Stimulated activated CD4-positive, alpha-beta T cell treated with anti-CD3 and anti-CD28 coated beads, Interleukin-2, amount 100 ng/mL, for 24 hours (primary cell): ENCODE measurements at regions not wholly inside any gene's neighbourhood (a gene's known extent, or its start where the extent isn't known, plus 50 kb on each side); places are given as distances from the start of the nearest gene placed in this dataset.
"Not testable (repeated sequence)": the region's sequence is repeated elsewhere in the genome, so short reads cannot be mapped to it uniquely, and the experiment has no call there.

Experiments used
- DNase-seq, 2 donors: peaks; one replicate each; pipeline ENCODE4 v3.0.0-alpha.2; 2020

DNA sequence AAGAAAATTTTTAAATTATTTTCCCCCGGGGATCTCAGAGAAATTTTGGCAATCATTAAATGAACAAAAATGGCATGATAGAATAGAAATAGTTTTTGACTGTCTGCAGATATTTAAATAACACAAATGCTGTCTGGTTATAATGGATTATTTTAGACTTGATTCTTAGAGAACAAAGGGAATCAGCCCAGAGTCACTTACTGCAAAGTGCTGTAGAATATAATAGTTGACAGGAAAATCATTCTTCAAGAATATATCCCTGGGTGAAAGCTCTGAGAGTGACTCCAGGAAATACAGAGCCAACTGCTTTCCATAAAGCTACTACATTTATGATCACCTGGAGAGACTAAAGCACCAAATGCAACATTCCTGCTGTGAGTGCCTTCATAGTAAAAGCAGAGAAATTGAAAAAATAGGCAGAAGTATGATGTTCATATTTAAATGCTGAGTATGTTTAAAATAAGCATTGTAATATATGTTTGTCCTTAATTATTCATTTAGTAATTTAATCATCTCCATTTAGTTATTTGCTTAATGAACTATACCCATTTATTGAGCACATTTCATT is 1765.8 kb downstream of the SLITRK1 start:
- no peak for DNase-seq

GRCh38 chr13:82115391-82115790 is 1766.9 kb downstream of the SLITRK1 start:
- DNase-seq: no peak

DNA sequence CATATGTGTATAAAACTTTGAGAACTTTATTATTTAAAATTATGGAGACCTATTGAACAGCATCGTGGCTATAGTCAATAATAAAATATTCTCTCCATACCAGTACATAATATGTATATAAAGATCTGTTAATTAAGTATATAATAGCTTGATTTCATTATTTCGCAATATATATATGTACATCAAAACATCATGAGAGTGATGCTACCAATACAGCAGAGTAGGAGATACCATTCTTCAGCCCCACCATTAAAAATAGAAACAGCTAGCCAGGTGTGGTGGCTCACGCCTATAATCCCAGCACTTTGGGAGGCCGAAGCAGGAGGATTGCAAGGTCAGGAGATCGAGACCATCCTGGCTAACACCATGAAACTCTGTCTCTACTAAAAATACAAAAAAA is 1755.3 kb upstream of the SPRY2 start:
- no peak for DNase-seq

DNA sequence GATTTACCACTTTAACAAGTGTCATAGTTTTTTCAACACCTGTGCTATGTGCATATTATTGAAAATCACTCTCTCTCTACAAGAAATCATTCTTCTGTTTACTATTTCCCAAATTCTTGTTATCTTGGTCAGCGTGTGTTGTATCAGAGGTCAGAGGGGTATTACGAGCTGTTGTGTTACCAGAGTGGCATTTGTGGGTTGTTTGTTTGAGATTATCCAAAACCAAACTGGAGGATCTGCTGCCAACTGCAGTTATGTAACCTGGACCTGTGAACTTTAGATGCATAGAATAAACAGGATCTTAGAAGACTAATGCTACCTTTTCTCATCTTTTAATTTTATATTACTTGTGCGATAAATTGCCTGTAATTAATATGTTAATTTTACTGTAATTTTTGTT is 1751.4 kb upstream of the SPRY2 start:
- no peak for DNase-seq

GRCh38 chr13:82088781-82089180 is 1747.9 kb upstream of the SPRY2 start:
- DNase-seq: no peak

DNA sequence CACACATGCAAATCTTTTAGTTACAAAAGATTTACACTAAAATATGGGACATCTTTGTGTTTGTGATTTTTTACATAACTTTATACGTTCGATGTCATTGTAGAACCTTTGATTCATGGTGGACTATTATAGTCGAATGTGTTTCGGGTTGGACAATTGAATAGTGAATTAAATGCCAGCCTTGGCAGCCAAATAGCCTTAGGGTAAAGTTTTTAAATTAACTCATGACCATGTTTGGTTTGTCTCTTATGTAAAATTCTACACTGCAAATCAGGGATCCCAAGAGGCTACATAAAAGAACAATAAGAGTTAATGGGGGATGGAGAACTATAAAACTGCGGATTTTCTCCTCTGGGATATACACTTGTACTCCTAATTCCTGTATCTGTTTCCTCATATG is 1735.6 kb upstream of the SPRY2 start:
- DNase-seq: no peak

DNA sequence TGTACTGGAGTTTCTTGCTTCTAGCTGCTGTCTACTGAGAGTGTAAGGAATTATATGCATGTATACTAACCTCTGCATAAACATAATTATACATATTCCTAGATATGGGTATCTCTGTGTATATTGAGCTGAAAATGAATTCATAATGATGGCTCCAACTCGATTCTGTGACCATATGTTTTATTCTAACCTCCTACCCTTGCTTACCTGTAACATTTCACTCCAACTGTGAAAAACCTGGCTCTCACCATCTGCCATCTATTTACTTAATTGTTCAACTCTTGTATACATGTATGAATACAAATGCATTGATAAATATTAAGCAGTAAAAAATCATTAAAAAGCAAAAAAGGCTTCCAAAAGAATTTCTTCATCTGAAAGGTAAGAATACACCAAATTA is 1729.5 kb upstream of the SPRY2 start:
- no peak for DNase-seq

DNA sequence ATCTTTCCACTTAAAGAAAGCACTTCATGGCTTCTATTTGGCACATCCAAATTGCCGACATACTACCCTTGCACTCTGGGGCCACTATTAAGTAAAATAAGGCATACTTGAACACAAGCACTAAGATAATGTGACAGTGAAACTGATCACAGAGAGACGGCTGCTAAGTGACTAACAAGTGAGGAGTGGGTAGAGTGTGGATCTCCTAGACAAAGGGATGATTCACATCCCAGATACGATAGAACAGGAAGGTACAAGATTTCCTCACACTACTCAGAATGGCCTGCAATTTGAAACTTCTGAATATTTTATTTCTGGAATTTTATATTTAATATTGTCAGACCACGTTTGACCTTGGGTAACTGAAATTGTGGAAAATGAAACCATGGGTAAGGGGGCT is 1721.8 kb upstream of the SPRY2 start:
- no peak for DNase-seq

GRCh38 chr13:82058364-82058763 is 1717.4 kb upstream of the SPRY2 start:
- DNase-seq: no peak

GRCh38 chr13:82045316-82045715 is 1704.4 kb upstream of the SPRY2 start:
- DNase-seq: not testable (repeated sequence)

- DNase-seq: no peak
Observed at GRCh38 chr13:82036602-82037001, 1695.7 kb upstream of the SPRY2 start.

DNA sequence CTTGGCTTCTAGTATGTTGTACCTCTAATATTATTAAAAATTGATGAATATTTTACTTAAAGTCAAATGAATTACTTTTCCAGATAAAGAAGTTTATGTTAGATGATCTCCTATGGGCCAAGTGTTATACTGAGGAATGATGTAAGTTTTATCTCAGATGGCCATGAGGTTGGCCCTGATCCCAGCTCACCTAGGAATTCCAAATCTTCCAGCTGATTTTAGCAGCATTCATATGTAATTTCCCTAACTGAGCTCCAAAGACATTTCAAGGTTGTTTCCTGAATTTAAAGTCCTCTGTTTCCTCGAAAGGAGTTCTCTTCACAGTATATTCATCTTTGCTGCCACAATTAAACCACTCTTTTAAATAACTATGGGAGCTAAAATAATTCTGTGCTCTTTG is 1670.4 kb upstream of the SPRY2 start:
- DNase-seq: no peak

GRCh38 chr13:82010780-82011179 is 1669.9 kb upstream of the SPRY2 start:
- no peak for DNase-seq

DNA sequence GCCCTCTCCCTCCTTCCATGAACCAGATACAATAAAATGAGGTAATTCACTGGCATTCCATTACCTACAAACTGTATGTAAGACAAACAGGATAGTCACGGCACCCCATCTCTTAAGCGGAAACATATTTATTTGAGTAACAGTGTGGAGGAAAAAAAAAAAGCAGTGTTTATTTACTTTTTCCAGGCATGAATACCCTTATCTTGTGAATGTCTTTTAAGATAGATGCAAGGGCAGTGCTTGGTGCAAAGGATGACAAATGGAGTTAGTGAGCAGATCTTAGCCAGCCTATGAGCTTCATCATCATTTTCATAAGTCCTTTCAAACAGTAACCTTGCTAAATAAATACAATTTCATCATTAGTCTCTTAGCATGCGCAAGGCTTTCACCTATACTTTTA is 1661.8 kb upstream of the SPRY2 start:
- DNase-seq: no peak

DNA sequence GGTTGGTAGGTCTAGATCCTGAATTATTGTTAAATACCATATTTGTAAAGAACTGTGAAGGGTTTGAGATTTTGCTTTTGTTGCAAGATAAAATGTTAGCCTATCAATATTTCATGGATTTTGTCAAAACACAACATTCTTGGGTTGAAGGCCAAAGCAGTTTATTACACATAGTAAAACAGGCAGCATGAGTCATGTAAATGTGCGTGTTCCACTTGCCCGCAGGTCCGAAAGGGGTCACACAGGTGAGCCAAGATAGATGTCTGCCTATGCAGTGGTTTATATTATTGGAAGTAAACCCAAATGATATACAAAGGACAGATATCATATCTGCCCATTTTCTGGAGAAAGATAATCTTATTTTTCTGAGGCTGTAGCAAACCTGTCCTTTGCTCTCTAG is 1654.4 kb upstream of the SPRY2 start:
- DNase-seq: no peak

- no peak for DNase-seq
Observed at GRCh38 chr13:81990652-81991051, 1649.7 kb upstream of the SPRY2 start.

DNA sequence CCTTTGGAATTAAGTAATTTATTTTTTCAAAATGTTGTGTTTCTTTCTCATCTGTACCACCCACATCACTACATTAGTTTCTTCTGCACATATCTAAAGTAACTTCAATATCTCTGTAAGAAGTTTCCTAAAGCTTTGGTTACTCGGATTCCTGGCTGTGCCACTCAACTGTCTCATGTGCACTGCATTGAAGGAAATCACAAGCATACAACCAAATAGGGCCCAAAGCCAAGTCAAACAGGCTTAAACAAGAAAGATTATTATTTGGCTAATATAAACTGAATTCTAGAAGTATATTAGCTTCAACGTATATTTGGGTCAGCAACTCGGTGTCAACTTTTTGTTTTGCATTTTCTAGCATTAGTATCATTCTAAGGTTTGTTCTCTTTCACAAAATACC is 1647.6 kb upstream of the SPRY2 start:
- DNase-seq: no peak

GRCh38 chr13:81987677-81988357 is 1646.9 kb upstream of the SPRY2 start:
- DNase-seq: no peak

- no peak for DNase-seq
Observed at GRCh38 chr13:81987159-81987558, 1646.2 kb upstream of the SPRY2 start.

DNA sequence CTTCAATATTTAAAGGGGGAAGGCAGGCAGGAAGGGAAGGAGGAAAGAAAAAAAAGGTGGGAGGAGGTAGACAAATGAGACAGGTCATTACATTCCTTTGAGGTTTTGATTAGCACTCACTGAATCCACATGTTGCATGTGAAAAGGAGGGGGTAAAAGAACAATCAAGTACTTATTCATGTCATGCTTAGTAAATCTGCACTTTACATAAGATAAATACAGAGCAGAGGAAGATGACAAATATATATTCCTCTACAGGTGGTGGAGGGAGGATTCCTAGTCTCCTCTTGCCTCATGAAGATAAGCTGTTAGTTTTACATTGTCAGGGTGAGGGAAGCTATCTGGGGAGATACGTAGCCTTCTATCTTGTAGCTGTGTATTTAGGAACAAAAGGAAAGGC is 1645.4 kb upstream of the SPRY2 start:
- DNase-seq: no peak

DNA sequence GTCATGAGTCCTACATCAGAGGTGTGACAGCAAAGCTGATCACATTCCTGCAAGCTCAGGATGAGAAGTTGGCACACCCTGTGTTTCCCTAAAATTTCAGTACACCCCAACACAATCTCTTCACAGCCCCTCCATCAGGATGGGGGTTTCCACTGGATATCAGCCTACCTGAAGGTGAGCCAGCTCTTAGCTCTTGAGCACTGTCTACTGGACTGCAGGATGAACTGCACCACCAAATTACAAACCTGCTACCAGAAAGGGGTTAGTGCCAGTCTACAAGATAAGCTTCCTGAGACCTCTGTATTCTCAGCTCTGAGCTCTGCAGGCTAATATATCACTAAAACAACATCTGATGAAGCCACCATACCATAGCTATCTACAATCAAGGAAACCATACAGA is 1616.2 kb upstream of the SPRY2 start:
- DNase-seq: no peak

DNA sequence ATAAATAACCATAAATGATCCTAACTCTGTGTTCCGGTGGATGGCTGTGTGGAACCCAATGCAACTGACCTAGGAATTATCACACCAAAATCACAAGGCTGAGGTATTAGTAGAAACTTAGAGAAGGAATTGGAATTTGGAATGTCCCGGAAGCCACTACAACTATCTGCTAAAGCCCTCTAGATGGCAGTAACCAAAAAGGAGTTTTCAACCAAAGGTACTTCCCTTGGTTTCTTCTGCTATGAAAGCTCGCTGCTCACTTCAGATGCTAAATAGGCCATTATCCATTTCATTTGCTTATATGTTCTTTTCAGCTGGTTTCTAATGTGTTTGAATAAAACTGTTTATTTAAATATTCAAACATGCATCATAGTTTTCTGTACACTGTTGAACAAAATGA is 1589.1 kb upstream of the SPRY2 start:
- DNase-seq: no peak

DNA sequence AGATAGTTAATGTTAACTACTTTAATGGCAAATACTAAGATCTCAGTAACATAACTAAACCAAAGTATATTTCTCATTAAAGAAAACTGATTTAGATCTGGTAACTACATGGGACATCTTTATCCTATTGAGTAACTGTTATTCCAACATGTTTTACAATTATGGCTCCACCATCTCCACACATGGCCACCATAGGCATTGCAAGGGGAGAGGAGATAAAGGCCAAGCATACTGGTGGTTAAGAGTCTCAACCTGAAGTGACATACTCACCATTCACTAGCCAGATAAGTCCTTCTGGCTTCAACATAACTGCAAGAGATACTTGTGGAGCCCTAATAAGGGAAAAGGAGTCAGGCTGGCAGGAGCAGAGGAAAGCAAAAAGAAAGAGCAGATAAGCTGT is 1586.4 kb upstream of the SPRY2 start:
- DNase-seq: no peak

GRCh38 chr13:81917810-81918209 is 1576.9 kb upstream of the SPRY2 start:
- no peak for DNase-seq

- DNase-seq: no peak
Observed at GRCh38 chr13:81916461-81916860, 1575.5 kb upstream of the SPRY2 start.
